ENCODE measurements at regions not wholly inside any gene's neighbourhood (a gene's known extent, or its start where the extent isn't known, plus 50 kb on each side); places are given as distances from the start of the nearest gene placed in this dataset.

DNA sequence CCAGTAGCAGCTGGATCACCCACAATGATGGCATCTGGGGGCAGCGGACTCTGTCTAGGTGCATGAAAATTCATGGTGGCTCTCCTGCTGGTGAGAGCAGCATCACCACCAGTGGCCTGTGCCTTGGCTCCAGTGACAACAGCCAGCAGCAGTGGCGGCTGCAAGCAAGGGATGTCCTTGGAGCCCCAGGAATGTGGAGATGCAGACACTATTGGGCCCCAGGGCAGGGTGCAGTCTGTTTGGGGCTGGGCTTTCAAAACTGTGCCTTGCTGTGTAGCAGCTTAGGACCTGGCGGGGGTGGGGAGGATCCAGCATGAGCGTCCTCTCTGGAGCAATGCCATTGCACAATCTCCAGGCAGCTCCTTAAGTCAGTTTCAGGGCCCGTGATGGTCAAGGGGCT, 199.7 kb downstream of the CHD9NB start:
- H3K36me3 Mint-ChIP-seq (ENCODE audit: low read depth): no peaks in the 10 kb centered on the region
- H3K27ac Mint-ChIP-seq: no peak overlapping the region
- H3K27me3 Mint-ChIP-seq (ENCODE audit: low read depth): no peaks in the 10 kb centered on the region
- H3K4me1 Mint-ChIP-seq (ENCODE audit: low read depth): no peaks in the 10 kb centered on the region
- H3K4me3 Mint-ChIP-seq: no peak overlapping the region
- DNase-seq (ENCODE audit: low spot score): no peak
- H3K9me3 Mint-ChIP-seq: peaks cover 37% of the 10 kb centered on the region

DNA sequence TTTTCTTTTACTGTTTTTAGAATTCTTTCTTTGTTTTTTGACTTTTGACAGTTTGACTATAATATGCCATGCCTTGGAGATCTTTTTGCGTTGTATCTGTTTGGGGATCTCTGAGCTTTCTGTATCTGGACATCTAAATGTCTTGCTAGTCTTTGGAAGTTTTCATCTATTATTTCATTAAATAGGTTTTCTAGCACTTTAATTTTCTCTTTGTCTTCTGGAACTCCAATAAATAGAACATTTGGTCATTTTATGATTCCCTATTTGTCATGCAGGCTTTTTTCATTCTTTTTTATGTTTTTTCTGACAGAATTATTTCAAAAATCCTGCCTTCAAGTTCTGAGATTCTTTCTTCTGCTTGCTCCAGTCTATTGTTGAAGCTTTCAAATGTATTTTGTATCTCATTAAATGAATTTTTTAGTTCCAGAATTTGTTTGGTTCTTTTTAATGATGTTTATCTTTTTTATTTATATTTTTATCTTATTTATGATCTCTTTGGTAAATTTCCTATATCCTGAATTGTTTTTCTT, 201.4 kb downstream of the CHD9NB start:
- Mint-ChIP-seq H3K36me3 (ENCODE audit: low read depth) (no peaks in the 10 kb centered on the region), H3K4me3 (no peak overlapping the region), H3K9me3 (peaks cover 53% of the 10 kb centered on the region), H3K27me3 (ENCODE audit: low read depth) (no peaks in the 10 kb centered on the region), H3K4me1 (ENCODE audit: low read depth) (no peaks in the 10 kb centered on the region), H3K27ac (no peak overlapping the region)
- no peak for DNase-seq (ENCODE audit: low spot score)

DNA sequence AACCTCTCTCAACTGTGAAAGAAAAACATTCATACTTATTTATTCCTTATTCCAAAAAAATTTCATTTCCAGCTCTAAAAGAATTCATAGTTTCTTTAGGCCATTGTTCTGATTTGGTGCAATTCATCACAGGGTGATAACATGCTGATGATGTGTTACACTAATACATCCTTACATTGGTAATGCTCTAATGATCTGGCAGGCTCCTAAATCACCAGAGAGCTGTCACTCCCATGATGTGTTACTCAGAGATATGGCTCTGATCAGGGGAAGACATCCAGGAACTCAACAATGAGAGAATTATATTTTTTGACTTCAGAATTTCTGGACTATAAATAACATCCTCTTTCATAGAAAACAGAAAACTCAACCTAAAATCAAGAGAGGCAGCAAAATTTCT, 209.3 kb downstream of the CHD9NB start:
- no peak for DNase-seq (ENCODE audit: low spot score)
- no peaks in the 10 kb centered on the region for H3K36me3 Mint-ChIP-seq (ENCODE audit: low read depth)
- no peaks in the 10 kb centered on the region for H3K27me3 Mint-ChIP-seq (ENCODE audit: low read depth)
- peaks cover 20% of the 10 kb centered on the region for H3K9me3 Mint-ChIP-seq
- H3K4me1 Mint-ChIP-seq (ENCODE audit: low read depth): no peaks in the 10 kb centered on the region
- H3K4me3 Mint-ChIP-seq: no peak overlapping the region
- H3K27ac Mint-ChIP-seq: no peak overlapping the region

DNA sequence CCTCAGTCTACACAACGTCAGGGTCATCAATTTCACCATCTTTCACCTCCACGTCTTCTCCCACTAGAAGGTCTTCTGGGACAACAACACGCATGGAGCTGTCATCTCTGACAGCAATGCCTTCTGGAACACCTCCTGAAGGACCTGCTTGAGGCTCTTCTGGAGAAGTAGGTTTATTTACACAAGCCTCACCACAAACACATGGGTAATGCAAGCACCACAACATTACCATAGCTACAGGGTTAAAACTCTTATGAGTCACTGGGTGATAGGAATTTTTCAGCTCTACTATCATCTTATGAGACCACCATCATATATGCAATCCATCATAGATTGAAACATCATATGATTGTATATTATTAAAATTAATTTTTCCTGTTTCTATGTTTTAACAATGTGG, 215.4 kb downstream of the CHD9NB start:
- DNase-seq (ENCODE audit: low spot score): no peak
- H3K36me3 Mint-ChIP-seq (ENCODE audit: low read depth): no peaks in the 10 kb centered on the region
- H3K27me3 Mint-ChIP-seq (ENCODE audit: low read depth): no peaks in the 10 kb centered on the region
- no peak overlapping the region for H3K4me3 Mint-ChIP-seq
- no peaks in the 10 kb centered on the region for H3K9me3 Mint-ChIP-seq
- no peaks in the 10 kb centered on the region for H3K4me1 Mint-ChIP-seq (ENCODE audit: low read depth)
- H3K27ac Mint-ChIP-seq: no peak overlapping the region

DNA sequence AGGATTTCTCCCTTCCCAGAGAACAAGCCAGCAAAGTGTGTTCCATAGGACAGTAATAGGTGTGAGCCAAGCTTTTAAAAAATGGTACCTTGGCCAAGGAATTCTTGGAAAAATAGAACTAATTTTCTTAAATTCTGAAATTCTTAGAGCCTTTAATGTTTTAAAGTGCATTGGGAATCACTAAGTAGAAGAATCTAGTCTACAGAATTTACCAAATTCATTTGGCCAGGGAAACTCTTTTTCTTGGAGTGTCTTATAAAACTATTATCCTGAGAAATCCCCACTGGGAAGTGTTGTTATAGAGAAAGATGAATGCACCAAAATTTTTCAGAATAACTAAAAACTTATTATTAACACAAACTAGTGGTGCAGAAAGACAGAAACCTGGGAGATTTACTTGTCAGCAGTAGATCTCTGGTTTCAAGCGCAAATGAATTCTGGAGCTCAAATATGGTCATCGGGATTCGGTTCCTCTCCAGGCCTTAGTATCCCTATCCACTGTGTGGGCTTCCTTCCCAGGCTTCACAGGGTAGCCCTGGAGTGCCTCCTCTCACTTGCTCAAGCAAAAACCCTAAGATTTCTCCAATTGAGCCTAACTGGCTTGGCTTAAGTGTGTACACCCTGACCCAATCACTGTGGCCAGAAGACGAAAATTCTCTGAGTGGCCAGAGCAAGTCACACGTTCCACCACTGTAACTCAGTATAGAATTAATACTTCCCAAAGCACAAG, 217.8 kb downstream of the CHD9NB start:
- no peaks in the 10 kb centered on the region for H3K4me1 Mint-ChIP-seq (ENCODE audit: low read depth)
- H3K9me3 Mint-ChIP-seq: no peaks in the 10 kb centered on the region
- no peak overlapping the region for H3K27ac Mint-ChIP-seq
- H3K36me3 Mint-ChIP-seq (ENCODE audit: low read depth): no peaks in the 10 kb centered on the region
- no peaks in the 10 kb centered on the region for H3K27me3 Mint-ChIP-seq (ENCODE audit: low read depth)
- no peak for DNase-seq (ENCODE audit: low spot score)
- H3K4me3 Mint-ChIP-seq: no peak overlapping the region

DNA sequence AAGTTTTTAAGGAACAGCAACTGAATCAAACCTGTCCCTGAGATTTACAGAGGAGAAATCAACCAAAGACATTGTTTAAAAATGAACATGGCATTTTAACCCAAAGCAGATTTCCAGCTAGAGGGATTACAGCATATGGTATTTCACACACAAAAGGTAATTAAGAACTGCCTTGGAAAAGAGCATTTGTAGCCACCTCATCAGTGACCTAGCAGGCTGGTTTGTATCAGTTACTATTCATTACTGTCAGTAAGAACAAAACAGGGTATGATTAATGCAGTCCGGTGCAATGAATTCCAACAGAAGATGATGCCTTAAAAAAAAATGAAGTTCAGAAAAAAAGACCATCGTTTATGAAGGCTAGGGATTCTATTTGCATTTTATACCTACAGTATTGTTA, 219.9 kb downstream of the CHD9NB start:
- DNase-seq (ENCODE audit: low spot score): no peak
- Mint-ChIP-seq H3K4me1 (ENCODE audit: low read depth) (no peaks in the 10 kb centered on the region), H3K27ac (no peak overlapping the region), H3K27me3 (ENCODE audit: low read depth) (no peaks in the 10 kb centered on the region), H3K9me3 (peaks cover 4% of the 10 kb centered on the region), H3K36me3 (ENCODE audit: low read depth) (no peaks in the 10 kb centered on the region), H3K4me3 (no peak overlapping the region)

DNA sequence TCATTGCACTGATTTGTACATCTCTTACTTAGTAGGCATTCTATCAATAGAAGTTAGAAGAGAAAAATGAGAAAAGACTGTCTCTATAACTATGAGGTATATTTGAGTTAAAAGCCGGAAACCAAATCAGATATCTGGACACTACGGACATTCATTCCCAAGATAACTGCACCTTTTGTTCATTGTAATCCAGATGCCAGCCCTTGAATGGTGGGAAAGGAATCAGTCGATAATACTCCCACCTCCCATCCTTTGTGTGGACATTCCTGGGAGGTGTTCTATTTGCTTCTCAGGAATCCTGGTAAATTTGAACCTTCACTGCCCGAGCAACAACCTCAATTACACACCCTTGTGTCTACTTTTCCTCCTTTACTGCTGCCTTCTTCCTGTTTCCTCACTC, 225.2 kb downstream of the CHD9NB start:
- H3K27me3 Mint-ChIP-seq (ENCODE audit: low read depth): no peaks in the 10 kb centered on the region
- H3K9me3 Mint-ChIP-seq: peaks cover 4% of the 10 kb centered on the region
- no peaks in the 10 kb centered on the region for H3K36me3 Mint-ChIP-seq (ENCODE audit: low read depth)
- no peak overlapping the region for H3K27ac Mint-ChIP-seq
- H3K4me1 Mint-ChIP-seq (ENCODE audit: low read depth): no peaks in the 10 kb centered on the region
- H3K4me3 Mint-ChIP-seq: no peak overlapping the region
- no peak for DNase-seq (ENCODE audit: low spot score)

DNA sequence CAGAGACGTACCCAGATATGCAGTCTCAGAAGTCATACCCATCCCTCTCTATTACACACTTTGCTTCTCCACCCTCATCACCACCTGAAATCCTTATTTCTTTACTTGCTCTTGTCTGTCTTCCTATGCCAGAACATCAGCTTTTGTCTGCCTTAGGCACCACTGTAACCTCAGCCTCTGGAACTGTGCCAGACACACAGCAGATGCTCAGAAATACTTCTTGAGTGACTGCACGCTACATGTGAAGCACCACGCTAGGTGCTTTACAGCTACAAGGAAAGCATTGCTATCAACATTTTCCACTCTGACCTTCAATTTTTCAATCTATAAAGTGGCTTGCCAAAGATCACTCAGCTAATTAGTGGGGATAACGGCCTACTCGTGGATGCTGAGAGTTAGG, 226.8 kb downstream of the CHD9NB start:
- Mint-ChIP-seq H3K36me3 (ENCODE audit: low read depth) (no peaks in the 10 kb centered on the region), H3K9me3 (peaks cover 4% of the 10 kb centered on the region), H3K4me1 (ENCODE audit: low read depth) (no peaks in the 10 kb centered on the region), H3K4me3 (no peak overlapping the region), H3K27ac (no peak overlapping the region), H3K27me3 (ENCODE audit: low read depth) (no peaks in the 10 kb centered on the region)
- no peak for DNase-seq (ENCODE audit: low spot score)

DNA sequence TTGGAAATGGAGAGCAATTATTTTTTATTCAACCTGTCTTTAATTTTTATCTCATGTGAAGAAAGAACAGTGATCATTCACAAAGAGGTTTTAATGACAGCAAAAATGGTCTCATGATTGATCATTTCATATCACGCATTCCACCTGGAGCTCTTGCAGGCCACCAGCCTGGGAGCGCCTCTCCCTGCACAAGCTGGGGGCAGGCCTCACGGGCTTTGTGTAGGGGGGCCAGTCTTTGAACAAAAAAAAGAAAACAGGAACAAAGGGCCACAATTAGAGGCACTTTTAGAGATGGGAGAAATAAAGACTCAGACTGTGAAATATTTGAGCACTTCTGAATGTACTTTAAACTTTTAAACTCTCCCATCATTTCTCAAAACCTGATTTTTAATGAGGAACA, 232.9 kb downstream of the CHD9NB start:
- Mint-ChIP-seq H3K27me3 (ENCODE audit: low read depth) (no peaks in the 10 kb centered on the region), H3K9me3 (peaks cover 3% of the 10 kb centered on the region), H3K4me1 (ENCODE audit: low read depth) (no peaks in the 10 kb centered on the region), H3K27ac (no peak overlapping the region), H3K4me3 (no peak overlapping the region), H3K36me3 (ENCODE audit: low read depth) (no peaks in the 10 kb centered on the region)
- DNase-seq (ENCODE audit: low spot score): no peak

DNA sequence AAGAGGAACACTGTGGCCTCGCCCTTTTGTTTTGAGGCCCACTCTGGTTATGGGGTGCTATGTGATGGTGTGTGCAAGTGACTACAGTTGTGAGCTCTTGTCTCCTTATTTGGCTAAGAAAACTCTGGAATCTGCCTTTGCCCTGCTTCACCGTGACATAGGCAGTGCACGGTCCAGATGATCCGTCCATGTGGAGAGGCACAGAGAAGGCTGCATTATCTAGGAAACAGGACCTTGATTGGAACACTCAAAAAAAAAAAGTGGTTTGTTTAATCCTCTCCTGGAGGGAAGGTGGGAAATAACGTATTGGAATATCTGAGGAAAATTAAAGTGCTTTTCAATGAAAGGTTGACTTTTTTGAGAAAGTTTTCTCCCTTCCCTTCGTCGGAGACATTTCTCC, 233.3 kb downstream of the CHD9NB start:
- H3K9me3 Mint-ChIP-seq: peaks cover 3% of the 10 kb centered on the region
- DNase-seq (ENCODE audit: low spot score): no peak
- H3K4me1 Mint-ChIP-seq (ENCODE audit: low read depth): no peaks in the 10 kb centered on the region
- no peaks in the 10 kb centered on the region for H3K36me3 Mint-ChIP-seq (ENCODE audit: low read depth)
- H3K4me3 Mint-ChIP-seq: no peak overlapping the region
- H3K27me3 Mint-ChIP-seq (ENCODE audit: low read depth): no peaks in the 10 kb centered on the region
- no peak overlapping the region for H3K27ac Mint-ChIP-seq

DNA sequence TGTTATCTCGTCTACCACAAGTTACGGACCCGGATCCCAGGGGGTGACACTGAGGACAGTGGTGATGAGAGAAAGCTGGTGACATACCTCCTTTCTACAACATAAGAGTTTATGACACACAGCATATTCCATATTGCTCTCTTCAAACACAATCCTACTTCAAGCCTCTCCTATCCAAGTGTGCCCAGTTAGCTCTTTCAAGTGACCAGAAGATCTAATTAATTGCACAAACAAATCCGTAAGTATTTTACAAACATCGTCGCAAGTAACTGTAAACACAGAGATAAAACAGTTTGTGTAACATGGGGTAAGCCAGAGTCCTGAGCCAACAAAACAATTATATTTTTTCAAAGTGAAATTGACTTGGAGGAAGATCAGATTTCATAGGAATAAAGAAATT, 235.0 kb downstream of the CHD9NB start:
- DNase-seq (ENCODE audit: low spot score): no peak
- Mint-ChIP-seq H3K27ac (no peak overlapping the region), H3K9me3 (peaks cover 3% of the 10 kb centered on the region), H3K4me3 (no peak overlapping the region), H3K36me3 (ENCODE audit: low read depth) (no peaks in the 10 kb centered on the region), H3K4me1 (ENCODE audit: low read depth) (no peaks in the 10 kb centered on the region), H3K27me3 (ENCODE audit: low read depth) (no peaks in the 10 kb centered on the region)

DNA sequence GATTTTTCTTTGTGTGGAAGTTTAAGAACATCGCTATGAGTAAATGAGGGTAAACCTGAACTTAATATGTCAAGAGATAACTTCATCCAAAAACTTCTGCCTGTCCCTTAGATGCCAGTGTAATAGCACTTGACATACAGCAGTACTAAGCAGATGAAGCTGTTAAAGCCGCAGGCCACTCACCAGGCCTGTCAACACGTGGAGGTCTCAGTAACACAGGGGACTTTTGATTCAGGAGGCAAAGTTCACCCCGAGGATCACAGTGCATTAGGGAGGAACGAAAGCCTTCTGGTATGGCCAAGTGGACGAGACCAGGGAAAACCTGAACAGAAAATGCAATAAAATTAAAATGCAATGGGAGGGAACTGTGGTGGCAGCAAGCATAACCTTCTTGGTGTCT, 235.7 kb downstream of the CHD9NB start:
- Mint-ChIP-seq H3K4me3 (no peak overlapping the region), H3K27me3 (ENCODE audit: low read depth) (no peaks in the 10 kb centered on the region), H3K36me3 (ENCODE audit: low read depth) (no peaks in the 10 kb centered on the region), H3K9me3 (peaks cover 3% of the 10 kb centered on the region), H3K4me1 (ENCODE audit: low read depth) (no peaks in the 10 kb centered on the region), H3K27ac (no peak overlapping the region)
- DNase-seq (ENCODE audit: low spot score): no peak

DNA sequence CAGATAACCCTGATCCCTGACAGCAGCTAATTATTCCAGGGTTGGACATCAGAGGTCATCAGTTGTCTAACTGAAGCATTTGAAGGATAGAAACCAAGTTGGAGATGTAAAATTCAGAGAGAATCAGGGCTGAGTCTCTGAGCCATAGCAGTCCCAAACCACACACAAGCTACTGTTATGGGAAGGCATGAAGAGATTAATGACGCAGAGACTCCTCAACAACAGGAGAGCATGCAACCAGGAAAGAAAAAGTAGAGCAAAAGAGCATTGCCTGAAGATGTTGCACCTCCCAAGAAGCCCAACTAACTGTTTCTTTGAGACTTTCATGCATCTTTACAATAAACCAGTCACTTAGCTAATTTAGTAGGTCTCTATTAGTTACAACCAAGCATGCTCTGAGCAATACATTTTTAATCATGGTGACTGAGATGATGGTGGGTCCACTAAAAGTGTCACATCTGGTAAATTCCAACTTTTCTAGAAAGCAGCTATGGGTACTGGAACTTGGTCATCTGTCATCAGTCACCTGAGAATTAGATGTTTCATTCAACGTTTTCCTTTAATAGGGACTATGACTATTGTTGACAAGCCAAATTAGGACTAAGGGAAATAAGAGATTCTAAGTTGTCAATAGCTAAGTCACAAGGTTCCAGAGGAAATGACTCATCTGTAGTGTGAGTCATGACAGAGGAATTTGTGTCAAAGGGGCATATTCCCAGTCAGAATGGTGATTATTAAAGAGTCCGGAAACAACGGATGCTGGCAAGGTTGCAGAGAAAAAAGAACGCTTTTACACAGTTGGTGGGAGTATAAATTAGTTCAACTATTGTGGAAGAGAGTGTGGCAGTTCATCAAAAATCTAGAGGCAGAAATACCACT, 239.8 kb downstream of the CHD9NB start:
- Mint-ChIP-seq H3K27me3 (ENCODE audit: low read depth) (no peaks in the 10 kb centered on the region), H3K4me3 (no peak overlapping the region), H3K9me3 (peaks cover 3% of the 10 kb centered on the region), H3K27ac (no peak overlapping the region), H3K36me3 (ENCODE audit: low read depth) (no peaks in the 10 kb centered on the region), H3K4me1 (ENCODE audit: low read depth) (no peaks in the 10 kb centered on the region)
- no peak for DNase-seq (ENCODE audit: low spot score)

DNA sequence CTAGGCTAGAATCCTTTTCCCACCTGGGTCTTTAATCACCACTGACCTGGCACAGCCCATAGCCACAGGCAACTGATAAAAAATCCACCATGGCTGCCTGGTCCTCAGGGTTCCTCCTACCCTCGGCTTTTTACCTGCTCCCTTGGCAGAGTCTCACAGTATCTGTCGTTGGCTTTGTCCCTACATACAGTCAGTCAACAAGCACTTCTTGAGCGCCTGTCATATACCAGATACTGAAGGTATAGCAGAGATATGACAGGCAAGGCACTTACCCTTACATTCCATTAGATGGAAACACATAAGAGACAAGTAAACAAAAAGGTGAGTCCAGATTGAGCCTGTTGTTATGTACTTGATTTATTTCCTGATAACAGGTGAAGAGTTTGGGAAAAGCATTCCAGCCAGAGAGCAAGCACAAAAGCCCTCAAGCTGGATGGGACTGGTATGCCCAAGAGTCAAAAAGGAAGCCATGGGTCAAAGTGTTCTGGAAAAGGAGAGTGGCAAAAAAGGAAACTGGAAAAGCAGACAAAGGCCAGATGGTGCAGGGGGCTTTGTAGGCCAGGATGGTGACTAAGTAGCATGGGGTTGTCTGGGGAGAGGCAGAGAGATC, 247.0 kb downstream of the CHD9NB start:
- Mint-ChIP-seq H3K27ac (no peak overlapping the region), H3K9me3 (peaks cover 3% of the 10 kb centered on the region), H3K36me3 (ENCODE audit: low read depth) (no peaks in the 10 kb centered on the region), H3K4me3 (no peak overlapping the region), H3K27me3 (ENCODE audit: low read depth) (no peaks in the 10 kb centered on the region), H3K4me1 (ENCODE audit: low read depth) (no peaks in the 10 kb centered on the region)
- no peak for DNase-seq (ENCODE audit: low spot score)
